HepG2 (cell line): ENCODE measurements at regions not wholly inside any gene's neighbourhood (a gene's known extent, or its start where the extent isn't known, plus 50 kb on each side); places are given as distances from the start of the nearest gene placed in this dataset.

Experiments used
- ATAC-seq: fragments of 200-7000 bp; cut with Tn5 transposase; 3 replicates; pipeline ENCODE4 v1.9.1; 2020; ENCODE audit warnings: mild to moderate bottlenecking, moderate library complexity
- BruUV-seq: library from RNA; stranded (reverse); fragments of 400-500 nt; replicated peaks from 2 replicates; lab custom pipeline; 2021; lab: Mats Ljungman, UMichigan
- CTCF ChIA-PET: fragments of 300-600 bp; formaldehyde crosslinking; extraction: SDS; loops from one replicate; lab custom pipeline; 2021; ENCODE audit warnings: low total read pairs, inconsistent platforms, low intra/inter-chr PET ratio; lab: Yijun Ruan, JAX
- POLR2A ChIA-PET: fragments of 350-600 bp; sonication (Branson Sonifier 250); formaldehyde crosslinking; loops from one replicate; lab custom pipeline; 2020; ENCODE audit warnings: antibody characterized with exemption, inconsistent platforms; lab: Yijun Ruan, JAX
- DNase-seq: peaks from one replicate; pipeline ENCODE4 v3.0.0-alpha.2; 2015; ENCODE audit warnings: low spot score
- FAIRE-seq: peaks from 3 replicates; lab custom pipeline; 2011; peaks lifted over from hg19 to GRCh38; lab: Jason Lieb, UNC
- H2AFZ ChIP-seq: one replicate; pipeline ENCODE4 v1.6.1; 2011; ENCODE audit warnings: low read length, inconsistent platforms
- H3K27ac ChIP-seq: fragments of 300-600 bp; 3 replicates; pipeline ENCODE4 v1.8.0; 2011; ENCODE audit warnings: mixed run types, mild to moderate bottlenecking, mixed read lengths, low read length, inconsistent platforms; ENCODE audit not compliant: insufficient read depth; ENCODE audit errors: extremely low read length
- H3K27me3 ChIP-seq, 2 experiments: fragments of 200-600 bp in 1 of 2; 2 replicates in 1 of 2; 3 replicates in 1 of 2; pipeline versions ENCODE4 v1.6.0 to v1.8.0; 2011; ENCODE audit warnings: low read length in 2 of 2, mild to moderate bottlenecking in 2 of 2, moderate library complexity in 2 of 2, inconsistent platforms in 1 of 2; ENCODE audit not compliant: insufficient read depth in 2 of 2, control insufficient read depth in 1 of 2
- H3K36me3 ChIP-seq, 2 experiments: fragments of 200-600 bp in 1 of 2; replicated peaks in 1 of 2; 2 replicates in 1 of 2; 3 replicates in 1 of 2; pipeline versions ENCODE4 v1.5.1 to v1.8.0; 2011; ENCODE audit warnings: low read length in 2 of 2, inconsistent platforms in 1 of 2; ENCODE audit not compliant: insufficient read depth in 2 of 2, control insufficient read depth in 1 of 2
- H3K4me1 ChIP-seq: 2 replicates; pipeline ENCODE4 v1.5.1; 2012; ENCODE audit warnings: low read length, inconsistent platforms; ENCODE audit not compliant: insufficient read depth
- H3K4me2 ChIP-seq: 2 replicates; pipeline ENCODE4 v1.6.0; 2011; ENCODE audit warnings: low read depth, low read length, inconsistent platforms
- H3K4me3 ChIP-seq, 3 experiments: fragments of 200-600 bp in 1 of 3; sonication (generic), shearing (Covaris generic) in 1 of 3; replicated peaks in 1 of 3; 2 replicates each; pipeline ENCODE4 v1.5.1; 2011 to 2016; ENCODE audit warnings: low read length in 3 of 3, inconsistent platforms in 2 of 3, low read depth in 2 of 3, mild to moderate bottlenecking in 2 of 3, control low read depth in 1 of 3, mixed read lengths in 1 of 3; ENCODE audit not compliant: insufficient read depth in 1 of 3
- H3K79me2 ChIP-seq: one replicate; pipeline ENCODE4 v1.6.1; 2011; ENCODE audit warnings: low read length, inconsistent platforms; ENCODE audit not compliant: insufficient read depth
- H3K9ac ChIP-seq: 2 replicates; pipeline ENCODE4 v1.6.0; 2011; ENCODE audit warnings: mild to moderate bottlenecking, low read depth, low read length, inconsistent platforms; ENCODE audit not compliant: insufficient read depth
- H3K9me3 ChIP-seq: 2 replicates; pipeline ENCODE4 v1.5.1; 2012; ENCODE audit warnings: mild to moderate bottlenecking, low read length
- H4K20me1 ChIP-seq: 2 replicates; pipeline ENCODE4 v1.6.0; 2011; ENCODE audit warnings: inconsistent platforms, mild to moderate bottlenecking, low read length, moderate library complexity; ENCODE audit not compliant: insufficient read depth
- BHLHE40 ChIP-seq: IDR thresholded peaks from 2 replicates; pipeline ENCODE4 v1.6.1; 2011; ENCODE audit warnings: low read length, improper control_type of control experiment
- KLF15 ChIP-seq: sonication (generic); formaldehyde crosslinking; IDR thresholded peaks from 2 replicates; pipeline ENCODE4 v1.8.1; 2023; ENCODE audit warnings: borderline replicate concordance, mild to moderate bottlenecking, inconsistent platforms, missing genetic modification reagents, mixed read lengths
- PHF8 ChIP-seq: sonication (generic); formaldehyde crosslinking; IDR thresholded peaks from 2 replicates; pipeline ENCODE4 v1.5.0; 2020; ENCODE audit warnings: missing genetic modification reagents
- SAFB2 ChIP-seq: sonication (generic); formaldehyde crosslinking; IDR thresholded peaks from 2 replicates; pipeline ENCODE4 v1.5.1; 2020; ENCODE audit warnings: missing genetic modification reagents, low read depth, mild to moderate bottlenecking, borderline replicate concordance
- SIX4 ChIP-seq: sonication (generic); formaldehyde crosslinking; IDR thresholded peaks from 2 replicates; pipeline ENCODE4 v1.4.0; 2020; ENCODE audit warnings: missing genetic modification reagents
- ZNF333 ChIP-seq: sonication (generic); formaldehyde crosslinking; IDR thresholded peaks from 2 replicates; pipeline ENCODE4 v1.4.0; 2020; ENCODE audit warnings: mild to moderate bottlenecking, missing genetic modification reagents, borderline replicate concordance
- ZNF567 ChIP-seq: sonication (generic); formaldehyde crosslinking; IDR thresholded peaks from 2 replicates; pipeline ENCODE4 v1.8.1; 2023; ENCODE audit warnings: mild to moderate bottlenecking, missing genetic modification reagents, borderline replicate concordance
- ZNF597 ChIP-seq: sonication (generic); formaldehyde crosslinking; IDR thresholded peaks from 2 replicates; pipeline ENCODE4 v1.5.0; 2020; ENCODE audit warnings: missing genetic modification reagents
- ZNF639 ChIP-seq: conservative IDR thresholded peaks from 2 replicates; pipeline ENCODE4 v1.6.1; 2018; ENCODE audit warnings: missing genetic modification reagents
- ZNF784 ChIP-seq: sonication (generic); formaldehyde crosslinking; IDR thresholded peaks from 2 replicates; pipeline ENCODE4 v1.5.1; 2020; ENCODE audit warnings: missing genetic modification reagents, mild to moderate bottlenecking, borderline replicate concordance
- WGBS: methylation state at CpG from one replicate; pipeline ENCODE4 v1.1.6; 2017; ENCODE audit warnings: low lambda C conversion rate; 5-methylcytosine and 5-hydroxymethylcytosine counted together
- in situ Hi-C: cut with HindIII; loops from 2 replicates; pipeline ENCODE4 v1.10.0; 2017; ENCODE audit warnings: low pct_unique_long_range_greater_than_20kb; ENCODE audit not compliant: extremely low pct_ligation_motif_present
- intact Hi-C: fragments of 100-400 bp; cut with micrococcal nuclease; formaldehyde crosslinking; loops from one replicate; pipeline ENCODE4 v1.10.0; 2022; ENCODE audit not compliant: unreplicated experiment

GRCh38 chr7:3207387-3207902 is 93.6 kb upstream of the SDK1 start:
- DNase-seq: no peak
- Histone ChIP-seq H4K20me1 (no peaks in the 10 kb centered on the region), H3K4me1 (no peaks in the 10 kb centered on the region), H3K9me3 (no peaks in the 10 kb centered on the region), H3K27me3 (no peaks in the 10 kb centered on the region), H2AFZ (no peak overlapping the region), H3K27ac (no peak overlapping the region), H3K79me2 (no peaks in the 10 kb centered on the region), H3K9ac (no peak overlapping the region), H3K4me3 (no peak overlapping the region), H3K4me2 (no peak overlapping the region), H3K36me3 (no peaks in the 10 kb centered on the region)
- TF ChIP-seq ZNF333 (CRISPR knock-in tag) (no peak), SIX4 (CRISPR knock-in tag) (no peak), ZNF639 (no peak), SAFB2 (CRISPR knock-in tag) (no peak), ZNF567 (CRISPR knock-in tag) (no peak), BHLHE40 (no peak), KLF15 (CRISPR knock-in tag) (no peak), PHF8 (CRISPR knock-in tag) (no peak), ZNF784 (no peak), ZNF597 (CRISPR knock-in tag) (no peak)
- no peak for ATAC-seq
- no peak for FAIRE-seq
- ChIA-PET CTCF (no interaction called here), POLR2A (no interaction called here)
- in situ Hi-C loops (no loop called here), intact Hi-C loops (no loop called here)
- WGBS: 69% methylated on average over 11 of the region's 11 CpGs
- no TSS peak for BruUV-seq
